WERI-Rb-1 (cell line): ENCODE measurements at regions not wholly inside any gene's neighbourhood (a gene's known extent, or its start where the extent isn't known, plus 50 kb on each side); places are given as distances from the start of the nearest gene placed in this dataset.

Experiments used
- DNase-seq: peaks from one replicate; pipeline ENCODE4 v3.0.0-alpha.2; 2020
- H3K27ac ChIP-seq: fragments of 250-450 bp; sonication (Bioruptor Pico); 2 replicates; pipeline ENCODE4 v1.5.1; 2020; ENCODE audit warnings: mild to moderate bottlenecking, moderate library complexity
- H3K27me3 ChIP-seq: fragments of 250-450 bp; sonication (Bioruptor Pico); 2 replicates; pipeline ENCODE4 v1.5.1; 2021; ENCODE audit warnings: mild to moderate bottlenecking, low read depth, moderate library complexity; ENCODE audit not compliant: insufficient read depth, severe bottlenecking
- H3K36me3 ChIP-seq: fragments of 250-450 bp; sonication (Bioruptor Pico); 2 replicates; pipeline ENCODE4 v1.5.1; 2020; ENCODE audit warnings: mild to moderate bottlenecking, moderate library complexity
- H3K4me3 ChIP-seq: 2 replicates; pipeline ENCODE4 v1.5.1; 2011; ENCODE audit warnings: low read depth, mild to moderate bottlenecking, control low read depth, low read length
- H3K9me3 ChIP-seq: fragments of 250-450 bp; sonication (Bioruptor Pico); 2 replicates; pipeline ENCODE4 v1.5.1; 2021; ENCODE audit warnings: mild to moderate bottlenecking, moderate library complexity; ENCODE audit not compliant: severe bottlenecking
- TF ChIP-seq, protein P1 (sequence below): IDR thresholded peaks from 2 replicates; pipeline ENCODE4 v1.5.1; 2011; ENCODE audit warnings: low read depth, mild to moderate bottlenecking, control low read depth, inconsistent platforms, low read length

- TF ChIP-seq, protein P1, sequence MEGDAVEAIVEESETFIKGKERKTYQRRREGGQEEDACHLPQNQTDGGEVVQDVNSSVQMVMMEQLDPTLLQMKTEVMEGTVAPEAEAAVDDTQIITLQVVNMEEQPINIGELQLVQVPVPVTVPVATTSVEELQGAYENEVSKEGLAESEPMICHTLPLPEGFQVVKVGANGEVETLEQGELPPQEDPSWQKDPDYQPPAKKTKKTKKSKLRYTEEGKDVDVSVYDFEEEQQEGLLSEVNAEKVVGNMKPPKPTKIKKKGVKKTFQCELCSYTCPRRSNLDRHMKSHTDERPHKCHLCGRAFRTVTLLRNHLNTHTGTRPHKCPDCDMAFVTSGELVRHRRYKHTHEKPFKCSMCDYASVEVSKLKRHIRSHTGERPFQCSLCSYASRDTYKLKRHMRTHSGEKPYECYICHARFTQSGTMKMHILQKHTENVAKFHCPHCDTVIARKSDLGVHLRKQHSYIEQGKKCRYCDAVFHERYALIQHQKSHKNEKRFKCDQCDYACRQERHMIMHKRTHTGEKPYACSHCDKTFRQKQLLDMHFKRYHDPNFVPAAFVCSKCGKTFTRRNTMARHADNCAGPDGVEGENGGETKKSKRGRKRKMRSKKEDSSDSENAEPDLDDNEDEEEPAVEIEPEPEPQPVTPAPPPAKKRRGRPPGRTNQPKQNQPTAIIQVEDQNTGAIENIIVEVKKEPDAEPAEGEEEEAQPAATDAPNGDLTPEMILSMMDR: no peak
- Histone ChIP-seq H3K27me3 (no peaks in the 10 kb centered on the region), H3K27ac (no peak overlapping the region), H3K4me3 (no peak overlapping the region), H3K9me3 (no peaks in the 10 kb centered on the region), H3K36me3 (no peaks in the 10 kb centered on the region)
- no peak for DNase-seq
Measured at GRCh38 chr3:132800958-132801357, 78.7 kb upstream of the NPHP3 start.

DNA sequence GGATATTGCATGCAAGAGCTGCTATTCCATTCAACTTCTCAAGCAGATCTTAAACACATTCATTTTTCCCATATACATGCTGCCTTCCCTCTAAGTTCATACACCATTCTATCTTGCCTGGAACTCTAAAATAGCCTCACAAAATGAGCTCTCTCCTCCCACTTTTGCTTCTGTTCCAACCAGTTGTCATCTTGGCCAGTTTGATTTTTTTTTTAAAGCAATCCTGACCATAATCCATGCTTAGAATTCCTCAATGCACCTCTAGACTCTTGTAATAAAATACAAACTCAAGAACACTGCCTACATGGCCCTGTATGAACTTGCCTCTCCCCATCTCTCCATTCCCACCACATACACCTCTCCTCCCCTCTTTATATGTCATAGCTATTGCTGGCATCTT is 68.6 kb upstream of the NPHP3 start:
- Histone ChIP-seq H3K27me3 (peaks cover 3% of the 10 kb centered on the region), H3K9me3 (no peaks in the 10 kb centered on the region), H3K4me3 (no peak overlapping the region), H3K36me3 (no peaks in the 10 kb centered on the region), H3K27ac (no peak overlapping the region)
- TF ChIP-seq, protein P1: no peak
- no peak for DNase-seq

GRCh38 chr3:132789959-132790358 is 67.8 kb upstream of the NPHP3 start:
- Histone ChIP-seq H3K27me3 (peaks cover 3% of the 10 kb centered on the region), H3K4me3 (no peak overlapping the region), H3K9me3 (no peaks in the 10 kb centered on the region), H3K36me3 (no peaks in the 10 kb centered on the region), H3K27ac (no peak overlapping the region)
- DNase-seq: no peak
- TF ChIP-seq, protein P1: no peak

DNA sequence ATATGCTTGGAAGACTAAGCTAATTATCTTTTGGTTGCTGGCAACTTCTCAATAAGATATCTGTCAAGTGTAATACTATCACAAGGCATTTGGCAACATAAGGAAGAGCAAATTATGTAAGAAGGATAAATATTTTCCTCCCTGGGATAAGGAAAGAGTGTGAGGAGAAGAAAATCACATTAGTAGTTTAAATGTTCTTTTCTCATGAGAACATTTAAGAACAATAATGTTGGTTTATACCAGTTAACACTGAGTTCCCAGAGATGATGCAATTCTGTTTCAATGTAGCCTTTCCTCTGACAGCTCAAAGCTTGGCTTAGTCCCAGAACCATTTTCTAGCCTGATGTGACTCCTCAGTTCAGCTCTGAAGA is 66.1 kb upstream of the NPHP3 start:
- H3K27ac ChIP-seq: no peak overlapping the region
- no peaks in the 10 kb centered on the region for H3K36me3 ChIP-seq
- peaks cover 3% of the 10 kb centered on the region for H3K27me3 ChIP-seq
- H3K4me3 ChIP-seq: no peak overlapping the region
- no peaks in the 10 kb centered on the region for H3K9me3 ChIP-seq
- DNase-seq: no peak
- TF ChIP-seq, protein P1: no peak

GRCh38 chr3:132787616-132788300 is 65.5 kb upstream of the NPHP3 start:
- no peak for DNase-seq
- peaks cover 3% of the 10 kb centered on the region for H3K27me3 ChIP-seq
- H3K36me3 ChIP-seq: no peaks in the 10 kb centered on the region
- H3K27ac ChIP-seq: no peak overlapping the region
- TF ChIP-seq, protein P1: no peak
- H3K9me3 ChIP-seq: no peaks in the 10 kb centered on the region
- H3K4me3 ChIP-seq: no peak overlapping the region

- Histone ChIP-seq H3K27ac (no peak overlapping the region), H3K27me3 (peaks cover 3% of the 10 kb centered on the region), H3K4me3 (no peak overlapping the region), H3K36me3 (no peaks in the 10 kb centered on the region), H3K9me3 (no peaks in the 10 kb centered on the region)
- DNase-seq: no peak
- TF ChIP-seq, protein P1: no peak
Measured at GRCh38 chr3:132786890-132787289, 64.7 kb upstream of the NPHP3 start.
